Stimulated activated CD4-positive, alpha-beta T cell treated with anti-CD3 and anti-CD28 coated beads, Interleukin-4, amount 100 ng/mL, for 1 hour (primary cell): ENCODE measurements at regions not wholly inside any gene's neighbourhood (a gene's known extent, or its start where the extent isn't known, plus 50 kb on each side); places are given as distances from the start of the nearest gene placed in this dataset.
"Not testable (repeated sequence)": the region's sequence is repeated elsewhere in the genome, so short reads cannot be mapped to it uniquely, and the experiment has no call there.

Experiments
- DNase-seq: peaks from one replicate; pipeline ENCODE4 v3.0.0-alpha.2; 2020

DNA sequence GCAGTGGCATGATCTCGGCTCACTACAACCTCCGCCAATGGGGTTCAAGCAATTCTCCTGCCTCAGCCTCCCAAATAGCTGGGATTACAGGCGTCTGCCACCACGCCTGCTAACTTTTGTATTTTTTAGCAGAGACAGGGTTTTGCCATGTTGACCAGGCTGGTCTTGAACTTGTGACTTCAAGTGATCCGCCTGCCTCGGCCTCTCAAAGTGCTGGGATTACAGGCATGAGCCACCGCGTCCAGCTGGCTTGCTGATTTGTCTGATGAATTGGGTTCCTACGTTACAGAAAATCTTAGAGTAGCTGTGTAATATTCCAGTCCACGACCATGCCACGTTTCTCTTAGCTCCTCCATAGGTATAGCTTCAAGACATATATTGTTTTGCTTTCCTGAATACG is 102.6 kb upstream of the OTOS start:
- not testable (repeated sequence) for DNase-seq

DNA sequence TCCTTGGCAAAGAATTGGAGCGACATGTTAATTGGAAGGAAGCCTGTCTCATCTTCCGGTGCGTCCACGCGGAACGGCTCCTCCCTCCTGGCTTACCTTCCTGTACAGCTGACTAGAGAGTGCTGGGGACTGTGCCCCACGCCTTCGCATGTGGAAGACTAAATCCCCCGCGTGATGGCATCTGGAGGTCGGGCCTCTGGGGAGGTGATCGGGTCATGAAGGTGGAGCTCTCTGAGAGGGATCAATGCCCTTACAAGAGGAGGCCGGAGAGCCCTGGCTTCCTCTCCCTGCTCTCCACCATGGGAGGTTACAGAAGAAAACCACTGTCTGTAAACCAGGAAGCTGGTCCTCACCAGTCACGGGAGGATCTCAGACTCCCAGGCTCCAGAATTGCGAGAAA is 104.1 kb upstream of the OTOS start:
- no peak for DNase-seq

DNA sequence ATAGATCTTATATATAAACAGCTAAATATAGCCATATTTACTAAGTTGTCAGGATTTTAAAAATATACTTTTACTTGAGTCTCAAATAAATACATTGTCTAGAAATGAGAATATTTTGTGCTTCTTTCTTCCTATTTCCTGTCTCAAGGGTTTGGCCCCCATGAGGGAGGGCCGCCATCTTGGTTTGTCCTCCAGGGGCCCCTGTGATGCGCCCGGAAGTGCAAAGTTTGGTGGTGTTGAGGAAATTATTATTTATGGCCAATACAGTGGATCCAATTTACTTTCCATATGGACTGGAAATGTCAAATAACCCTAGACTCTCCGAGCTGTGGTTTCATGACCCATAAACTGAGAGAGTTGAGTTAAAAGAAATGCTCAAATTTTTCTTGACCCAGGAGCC is 104.7 kb upstream of the OTOS start:
- DNase-seq = no peak

DNA sequence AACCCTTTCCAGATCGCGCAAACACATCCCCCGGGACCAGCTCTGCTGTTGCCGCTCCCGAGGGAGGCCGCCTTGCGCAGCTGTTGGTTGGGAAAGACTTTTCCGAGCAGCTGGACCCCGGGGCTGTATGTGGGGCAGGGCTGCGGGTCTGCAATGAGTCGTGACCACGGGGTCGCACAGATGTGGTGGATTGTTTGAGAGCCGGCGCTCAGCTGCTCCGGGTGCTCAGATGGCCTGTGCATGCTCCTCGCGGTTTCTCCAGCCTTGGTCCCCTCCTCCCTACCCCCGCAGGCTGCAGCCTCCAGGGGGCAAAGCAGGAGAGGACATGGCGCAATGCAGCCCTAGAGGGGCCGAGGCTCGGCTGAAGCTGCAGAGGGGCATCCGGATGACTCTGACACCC is 105.2 kb upstream of the OTOS start:
- DNase-seq = no peak

- DNase-seq = no peak
Observed at GRCh38 chr2:240246173-240246820, 105.8 kb upstream of the OTOS start.

- DNase-seq = no peak
Observed at GRCh38 chr2:240247241-240247867, 106.9 kb upstream of the OTOS start.

GRCh38 chr2:240247868-240248720 is 107.6 kb upstream of the OTOS start:
- no peak for DNase-seq

GRCh38 chr2:240248721-240249422 is 108.4 kb upstream of the OTOS start:
- no peak for DNase-seq

DNA sequence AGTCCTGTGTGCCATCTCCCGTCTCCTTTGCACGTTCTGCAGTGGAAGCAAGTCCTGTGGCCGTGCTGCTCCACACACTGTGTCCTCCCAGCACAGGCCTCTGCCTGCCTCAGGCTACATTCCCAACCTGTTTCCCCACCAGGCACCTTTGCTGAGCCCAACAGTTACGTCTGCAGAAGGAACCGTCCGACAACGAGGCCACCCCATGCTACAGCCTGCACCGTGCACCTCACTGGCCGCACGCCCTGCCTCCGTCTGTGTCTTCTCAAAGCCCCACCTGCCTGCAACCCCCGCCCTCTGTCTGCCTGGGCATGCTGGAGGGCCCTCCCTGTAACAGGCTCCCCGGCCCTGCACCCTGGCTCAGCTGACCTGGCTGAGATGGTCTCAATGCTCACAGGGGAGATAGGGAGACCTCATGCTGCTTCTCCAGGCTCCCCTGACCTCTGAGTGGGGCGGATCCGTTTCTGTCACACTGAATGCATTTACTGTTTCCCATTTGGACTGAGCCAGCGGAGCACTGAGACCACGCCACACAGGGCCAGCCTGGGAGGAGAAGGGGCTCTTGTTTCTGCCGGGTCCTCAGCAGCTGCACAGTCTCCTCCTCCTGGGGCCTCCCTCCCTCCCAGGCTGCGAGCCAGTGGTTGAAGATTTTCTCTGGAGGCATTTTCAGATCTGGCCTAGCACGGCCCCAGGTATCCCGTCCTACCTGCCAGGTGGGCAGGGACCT is 109.1 kb upstream of the OTOS start:
- DNase-seq = no peak

- DNase-seq = no peak
Observed at GRCh38 chr2:240250150-240250984, 109.9 kb upstream of the OTOS start.

- DNase-seq = no peak
Observed at GRCh38 chr2:240250985-240251847, 110.8 kb upstream of the OTOS start.

DNA sequence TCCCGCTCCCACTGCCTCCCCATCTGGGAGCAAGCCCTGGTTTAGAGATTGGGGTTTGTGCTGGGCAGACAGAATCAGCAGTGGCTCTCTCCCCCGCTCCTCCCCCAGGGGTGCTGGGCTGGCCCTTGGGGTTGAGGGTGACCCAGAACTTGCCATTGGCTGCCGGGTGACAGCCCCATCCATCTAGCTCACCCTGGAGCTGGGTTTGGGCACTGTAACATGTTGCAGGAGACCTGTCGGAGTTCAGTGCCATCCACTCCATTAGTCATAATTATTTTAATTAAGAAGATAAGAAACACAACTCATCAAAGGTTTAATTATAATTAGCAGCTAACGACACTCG is 111.4 kb upstream of the OTOS start:
- no peak for DNase-seq

GRCh38 chr2:240252191-240252871 is 111.9 kb upstream of the OTOS start:
- no peak for DNase-seq

DNA sequence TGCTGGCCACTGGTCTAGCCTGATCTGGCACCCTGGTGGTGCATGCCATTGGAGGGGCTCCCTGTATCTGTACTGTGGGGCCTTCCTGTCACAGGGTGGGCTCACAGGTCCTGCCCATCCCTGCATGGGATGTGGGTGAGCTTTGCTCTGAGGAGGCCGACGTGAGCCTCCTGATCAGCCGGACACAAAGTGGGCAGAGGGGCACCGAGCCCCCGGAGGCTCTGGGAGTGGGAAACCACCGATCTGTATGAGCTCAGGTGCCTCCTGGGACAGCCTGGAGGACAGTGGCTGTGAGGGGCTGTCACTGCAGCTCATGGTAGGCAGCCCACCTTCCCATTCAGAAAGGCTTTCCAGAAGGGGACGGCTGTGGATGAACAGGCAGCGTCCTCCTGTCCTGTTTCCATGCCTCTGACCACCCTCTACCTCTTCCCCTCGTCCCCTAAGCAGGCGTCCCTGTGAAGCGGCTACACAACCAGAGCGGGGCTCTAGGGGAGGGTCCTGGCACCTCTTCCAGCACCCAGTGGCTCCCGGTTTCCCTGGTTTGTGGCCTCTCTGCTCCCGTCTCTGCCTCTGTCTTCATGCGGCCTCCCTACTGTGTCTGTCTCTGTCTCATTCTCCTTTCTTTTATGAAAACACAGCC is 112.5 kb upstream of the OTOS start:
- DNase-seq = no peak

- no peak for DNase-seq
Observed at GRCh38 chr2:240253583-240254145, 113.2 kb upstream of the OTOS start.

GRCh38 chr2:240254337-240255164 is 114.1 kb upstream of the OTOS start:
- no peak for DNase-seq

DNA sequence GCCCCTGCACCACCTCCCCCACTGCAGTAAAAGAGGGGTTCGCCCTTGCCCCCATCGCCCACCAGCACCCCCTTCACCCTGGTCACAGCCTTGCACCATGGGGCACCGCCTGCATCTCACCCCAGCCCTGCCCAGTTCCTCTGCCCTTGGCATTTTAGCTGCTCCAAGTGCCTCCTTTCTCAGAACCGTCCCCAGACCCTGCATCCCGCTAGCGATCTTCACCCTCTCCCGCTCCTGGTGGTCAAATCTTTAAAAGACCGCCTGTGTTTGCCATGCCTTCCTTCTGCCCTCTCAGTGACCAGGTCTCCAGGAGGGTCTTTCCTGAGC is 114.7 kb upstream of the OTOS start:
- DNase-seq = no peak
